Peyer's patch (tissue), 4 donors: ENCODE measurements at regions not wholly inside any gene's neighbourhood (a gene's known extent, or its start where the extent isn't known, plus 50 kb on each side); places are given as distances from the start of the nearest gene placed in this dataset.
"Not testable (repeated sequence)": the region's sequence is repeated elsewhere in the genome, so short reads cannot be mapped to it uniquely, and the experiment has no call there.

Experiments used
- DNase-seq, 3 donors: peaks; one replicate each; pipeline ENCODE4 v3.0.0-alpha.2; 2017 to 2019
- H3K27ac ChIP-seq, 4 donors: fragments of 200-600 bp; sonication (generic); one replicate each; pipeline ENCODE4 v1.5.1; 2016 to 2019
- H3K27me3 ChIP-seq, 2 donors: fragments of 200-600 bp; sonication (generic); one replicate each; pipeline ENCODE4 v1.5.1; 2019
- H3K36me3 ChIP-seq, 3 donors: fragments of 200-600 bp; sonication (generic); one replicate each; pipeline ENCODE4 v1.5.1; 2016 to 2019
- H3K4me1 ChIP-seq, 4 donors: fragments of 200-600 bp; sonication (generic); one replicate each; pipeline ENCODE4 v1.5.1; 2016 to 2019
- H3K4me3 ChIP-seq, 4 donors: fragments of 200-600 bp; sonication (generic); 1 replicate in 3 of 4; 2 replicates in 1 of 4; pipeline ENCODE4 v1.5.1; 2016 to 2019; ENCODE audit warnings: mild to moderate bottlenecking in 1 of 4
- H3K9me3 ChIP-seq, 4 donors: fragments of 200-600 bp; sonication (generic); one replicate each; pipeline ENCODE4 v1.5.1; 2016 to 2019; ENCODE audit warnings: mild to moderate bottlenecking in 1 of 4
- POLR2A ChIP-seq, 2 donors: fragments of 450-650 bp; IDR thresholded peaks; one replicate each; pipeline ENCODE4 v1.5.1; 2017; ENCODE audit warnings: antibody characterized with exemption in 2 of 2, mild to moderate bottlenecking in 2 of 2, moderate library complexity in 2 of 2
- TF ChIP-seq, protein P1 (sequence below), 6 experiments: fragments of 450-650 bp in 4 of 6; fragments of 200-600 bp in 2 of 6; sonication (generic) in 1 of 6; IDR thresholded peaks; one replicate each; pipeline ENCODE4 v1.5.1; 2017 to 2019; ENCODE audit warnings: antibody characterized with exemption in 6 of 6, mild to moderate bottlenecking in 3 of 6, moderate library complexity in 1 of 6

DNA sequence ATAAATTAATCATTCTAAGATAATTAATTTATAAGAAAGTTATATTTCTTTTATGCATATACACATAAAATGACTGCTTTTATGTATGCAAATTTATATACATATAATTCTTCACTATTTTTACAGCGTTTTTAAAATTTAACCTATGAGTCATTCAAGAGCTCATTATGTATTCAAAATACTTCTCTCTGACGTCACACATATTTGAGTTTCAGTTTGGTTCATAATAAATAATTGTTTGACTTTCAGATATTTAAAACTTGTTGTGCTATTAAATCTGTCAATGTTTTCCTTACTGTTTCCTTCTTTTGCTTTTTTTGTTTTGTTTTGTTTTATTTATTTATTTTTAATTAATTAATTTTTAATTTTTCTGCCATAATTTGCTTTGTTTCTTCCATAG is 467.5 kb upstream of the ADGRB3 start:
- Histone ChIP-seq H3K4me3 (no peak overlapping the region), H3K27me3 (no peaks in the 10 kb centered on the region), H3K27ac (no peak overlapping the region), H3K36me3 (no peaks in the 10 kb centered on the region), H3K9me3 (no peaks in the 10 kb centered on the region), H3K4me1 (no peaks in the 10 kb centered on the region)
- TF ChIP-seq POLR2A (IDR thresholded peaks at IDR 0.05) = no peak
- TF ChIP-seq, protein P1, sequence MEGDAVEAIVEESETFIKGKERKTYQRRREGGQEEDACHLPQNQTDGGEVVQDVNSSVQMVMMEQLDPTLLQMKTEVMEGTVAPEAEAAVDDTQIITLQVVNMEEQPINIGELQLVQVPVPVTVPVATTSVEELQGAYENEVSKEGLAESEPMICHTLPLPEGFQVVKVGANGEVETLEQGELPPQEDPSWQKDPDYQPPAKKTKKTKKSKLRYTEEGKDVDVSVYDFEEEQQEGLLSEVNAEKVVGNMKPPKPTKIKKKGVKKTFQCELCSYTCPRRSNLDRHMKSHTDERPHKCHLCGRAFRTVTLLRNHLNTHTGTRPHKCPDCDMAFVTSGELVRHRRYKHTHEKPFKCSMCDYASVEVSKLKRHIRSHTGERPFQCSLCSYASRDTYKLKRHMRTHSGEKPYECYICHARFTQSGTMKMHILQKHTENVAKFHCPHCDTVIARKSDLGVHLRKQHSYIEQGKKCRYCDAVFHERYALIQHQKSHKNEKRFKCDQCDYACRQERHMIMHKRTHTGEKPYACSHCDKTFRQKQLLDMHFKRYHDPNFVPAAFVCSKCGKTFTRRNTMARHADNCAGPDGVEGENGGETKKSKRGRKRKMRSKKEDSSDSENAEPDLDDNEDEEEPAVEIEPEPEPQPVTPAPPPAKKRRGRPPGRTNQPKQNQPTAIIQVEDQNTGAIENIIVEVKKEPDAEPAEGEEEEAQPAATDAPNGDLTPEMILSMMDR (IDR thresholded peaks at IDR 0.05) = no peak
- DNase-seq = no peak

DNA sequence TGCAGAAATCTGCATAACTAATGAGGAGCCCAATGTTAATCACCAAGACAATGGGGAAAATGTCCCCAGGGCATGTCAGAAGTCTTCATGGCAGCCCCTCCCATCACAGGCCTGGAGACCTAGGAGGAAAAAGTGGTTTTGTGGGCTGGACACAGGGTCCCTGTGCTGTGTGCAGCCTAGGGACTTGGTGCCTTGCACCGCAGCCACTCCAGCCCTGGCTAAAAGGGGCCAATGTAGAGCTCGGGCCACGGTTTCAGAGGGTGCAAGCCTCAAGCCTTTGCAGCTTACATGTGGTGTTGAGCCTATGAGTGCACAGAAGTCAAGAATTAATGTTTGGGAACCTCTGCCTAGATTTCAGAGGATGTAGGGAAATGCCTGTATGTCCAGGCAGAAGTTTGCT is 474.3 kb upstream of the ADGRB3 start:
- H3K27ac ChIP-seq, DNase-seq, H3K36me3 ChIP-seq, H3K4me1 ChIP-seq, H3K4me3 ChIP-seq, H3K9me3 ChIP-seq, H3K27me3 ChIP-seq: not testable (repeated sequence)

DNA sequence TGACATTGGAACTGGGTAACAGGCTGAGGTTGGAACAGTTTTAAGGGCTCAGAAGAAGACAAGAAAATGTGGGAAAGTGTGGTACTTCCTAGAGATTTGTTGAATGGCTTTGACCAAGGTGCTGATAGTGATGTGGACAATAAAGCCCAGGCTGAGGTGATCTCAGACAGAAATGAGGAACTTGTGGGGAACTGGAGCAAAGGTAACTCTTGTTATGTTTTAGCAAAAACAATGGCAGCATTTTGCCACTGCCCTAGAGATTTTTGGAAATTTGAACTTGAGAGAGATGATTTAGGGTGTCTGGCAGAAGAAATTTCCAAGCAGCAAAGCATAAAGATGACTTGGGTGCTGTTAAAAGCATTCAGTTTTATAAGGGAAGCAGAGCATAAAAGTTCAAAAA is 474.7 kb upstream of the ADGRB3 start:
- DNase-seq = no peak
- no peak overlapping the region for H3K4me3 ChIP-seq
- no peaks in the 10 kb centered on the region for H3K27me3 ChIP-seq
- no peaks in the 10 kb centered on the region for H3K36me3 ChIP-seq
- peaks cover 0 to 5% (median 0%) of the 10 kb centered on the region in 4 donors for H3K9me3 ChIP-seq
- no peaks in the 10 kb centered on the region for H3K4me1 ChIP-seq
- no peak overlapping the region for H3K27ac ChIP-seq
- TF ChIP-seq POLR2A (IDR thresholded peaks at IDR 0.05) = no peak
- TF ChIP-seq, protein P1 (IDR thresholded peaks at IDR 0.05) = no peak

DNA sequence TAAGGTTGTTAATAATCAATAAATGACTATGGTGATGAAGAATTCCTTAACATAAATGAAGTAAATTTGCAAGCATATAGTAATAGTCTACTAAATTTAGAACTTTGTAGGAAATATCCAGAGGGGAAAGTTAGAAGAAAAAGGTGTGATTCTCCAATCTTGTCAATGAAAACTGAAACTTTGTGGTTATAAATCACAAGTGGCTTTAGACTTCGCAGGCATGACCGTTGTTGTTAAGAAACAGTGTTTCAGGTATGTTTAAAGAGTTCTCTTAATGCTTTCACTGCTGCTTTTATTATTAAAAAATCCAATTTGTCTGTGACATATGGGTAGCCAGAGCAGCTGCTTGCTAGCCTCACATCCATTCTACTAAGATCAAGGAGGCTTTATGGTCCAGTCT is 475.6 kb upstream of the ADGRB3 start:
- H3K4me3 ChIP-seq = no peak overlapping the region
- peaks cover 0 to 5% (median 0%) of the 10 kb centered on the region in 4 donors for H3K9me3 ChIP-seq
- H3K27me3 ChIP-seq = no peaks in the 10 kb centered on the region
- DNase-seq = no peak
- TF ChIP-seq, protein P1 (IDR thresholded peaks at IDR 0.05) = no peak
- TF ChIP-seq POLR2A (IDR thresholded peaks at IDR 0.05) = no peak
- no peaks in the 10 kb centered on the region for H3K4me1 ChIP-seq
- H3K36me3 ChIP-seq = no peaks in the 10 kb centered on the region
- H3K27ac ChIP-seq = no peak overlapping the region

DNA sequence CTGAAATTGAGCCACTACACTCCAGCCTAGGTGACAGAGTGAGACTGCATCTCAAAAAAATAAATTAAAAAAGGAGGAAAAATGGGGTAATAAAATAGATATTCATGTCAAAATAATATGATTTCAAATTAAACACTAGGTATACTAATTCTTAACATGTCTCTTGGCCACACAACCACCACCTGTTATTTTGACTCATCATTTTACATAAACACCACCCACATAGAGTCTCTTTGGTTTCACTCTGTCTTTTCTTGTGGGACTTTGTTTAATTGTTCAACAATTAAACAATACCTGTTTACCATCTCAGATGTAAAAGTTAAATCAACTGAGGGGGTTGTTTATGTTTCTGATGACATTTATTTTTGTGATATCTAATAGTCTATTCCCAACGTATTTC is 476.8 kb upstream of the ADGRB3 start:
- Histone ChIP-seq H3K27ac (no peak overlapping the region), H3K4me1 (no peaks in the 10 kb centered on the region), H3K9me3 (peaks cover 0 to 5% (median 0%) of the 10 kb centered on the region in 4 donors), H3K4me3 (no peak overlapping the region), H3K27me3 (no peaks in the 10 kb centered on the region), H3K36me3 (no peaks in the 10 kb centered on the region)
- TF ChIP-seq, protein P1 (IDR thresholded peaks at IDR 0.05) = no peak
- DNase-seq = no peak

DNA sequence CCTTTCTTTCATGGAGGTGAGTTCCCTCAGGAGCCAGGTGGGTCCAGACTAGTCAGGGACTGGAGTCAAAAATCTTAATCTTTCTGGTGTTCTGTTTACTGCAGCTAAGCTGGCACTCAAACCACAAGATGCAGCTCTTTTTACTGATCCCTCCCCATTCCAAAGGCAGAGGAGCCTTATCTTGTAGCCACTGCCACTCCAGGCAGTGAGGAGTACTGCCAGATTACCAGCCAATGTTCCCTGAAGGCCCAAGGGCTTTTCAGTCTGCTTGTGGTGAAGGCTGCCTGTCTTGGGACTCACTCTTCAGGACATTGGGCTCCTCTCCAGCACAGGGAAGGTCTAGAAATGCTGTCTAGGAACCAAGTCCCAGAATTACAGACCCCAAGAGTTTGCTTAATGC is 490.4 kb upstream of the ADGRB3 start:
- Histone ChIP-seq H3K36me3 (no peaks in the 10 kb centered on the region), H3K4me1 (no peaks in the 10 kb centered on the region), H3K4me3 (no peak overlapping the region), H3K27me3 (no peaks in the 10 kb centered on the region), H3K27ac (no peak overlapping the region), H3K9me3 (no peaks in the 10 kb centered on the region)
- DNase-seq = no peak
- TF ChIP-seq POLR2A (IDR thresholded peaks at IDR 0.05) = no peak
- TF ChIP-seq, protein P1 (IDR thresholded peaks at IDR 0.05) = no peak
